Esophagus (tissue), 2 donors: ENCODE measurements at regions not wholly inside any gene's neighbourhood (a gene's known extent, or its start where the extent isn't known, plus 50 kb on each side); places are given as distances from the start of the nearest gene placed in this dataset.

Experiments
- H3K27ac ChIP-seq, 2 donors: one replicate each; pipeline ENCODE4 v1.5.1; 2013; ENCODE audit warnings: low read depth in 2 of 2, mild to moderate bottlenecking in 2 of 2, inconsistent platforms in 1 of 2, low read length in 1 of 2, moderate library complexity in 1 of 2
- H3K27me3 ChIP-seq, 2 donors: one replicate each; pipeline ENCODE4 v1.6.1; 2013; ENCODE audit warnings: low read length in 2 of 2, control low read depth in 1 of 2, mild to moderate bottlenecking in 1 of 2; ENCODE audit not compliant: insufficient read depth in 2 of 2, control insufficient read depth in 1 of 2
- H3K36me3 ChIP-seq, 2 donors: one replicate each; pipeline ENCODE4 v1.6.1; 2013; ENCODE audit warnings: low read length in 1 of 2; ENCODE audit not compliant: control insufficient read depth in 2 of 2, insufficient read depth in 2 of 2
- H3K4me1 ChIP-seq, 2 donors: one replicate each; pipeline ENCODE4 v1.6.1; 2013; ENCODE audit warnings: low read length in 1 of 2; ENCODE audit not compliant: control insufficient read depth in 2 of 2, insufficient read depth in 2 of 2
- H3K4me3 ChIP-seq, 2 donors: one replicate each; pipeline ENCODE4 v1.5.1; 2013; ENCODE audit warnings: low read length in 2 of 2, mild to moderate bottlenecking in 2 of 2, low read depth in 1 of 2, moderate library complexity in 1 of 2
- H3K9me3 ChIP-seq, 2 donors: one replicate each; pipeline ENCODE4 v1.6.1; 2013; ENCODE audit warnings: mild to moderate bottlenecking in 2 of 2, low read depth in 1 of 2, low read length in 1 of 2, moderate library complexity in 1 of 2; ENCODE audit not compliant: control insufficient read depth in 2 of 2, insufficient read depth in 1 of 2
- WGBS, 2 donors: extraction: QIAGEN DNeasy Blood & Tissue Kit; methylation state at CpG; one replicate each; pipeline ENCODE4 v1.1.7; 2013; 5-methylcytosine and 5-hydroxymethylcytosine counted together
- donor health status: healthy with polysubstance abuse.
- donor health status: Bipolar disorder and iron deficiency.

DNA sequence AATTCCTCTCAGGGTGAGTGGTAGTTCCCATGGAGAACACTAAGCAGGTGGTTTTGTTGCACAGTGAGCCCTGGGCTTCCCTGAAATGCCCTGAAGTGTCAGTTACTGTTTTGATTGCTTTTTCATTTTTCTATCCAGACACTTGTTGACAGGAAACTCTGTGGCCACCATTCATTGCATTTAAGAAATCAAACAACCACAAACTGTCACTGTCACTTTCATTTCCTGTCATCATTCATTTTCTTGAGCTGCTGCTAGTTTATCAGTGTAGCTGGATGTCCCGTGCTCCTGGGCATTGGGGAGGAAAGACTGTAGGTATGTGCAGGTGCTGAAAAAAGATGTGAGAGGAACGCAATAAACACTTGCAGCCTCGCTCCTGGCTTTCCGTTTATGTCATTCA lies 891.6 kb upstream of the ZEB2 start:
- no peak overlapping the region for H3K27ac ChIP-seq
- H3K9me3 ChIP-seq, result no peaks in the 10 kb centered on the region
- 54 to 55% methylated on average over 4 of the region's 4 CpGs for WGBS, 2 donors
- H3K4me1 ChIP-seq, result no peaks in the 10 kb centered on the region
- H3K27me3 ChIP-seq, result no peaks in the 10 kb centered on the region
- no peaks in the 10 kb centered on the region for H3K36me3 ChIP-seq
- no peak overlapping the region for H3K4me3 ChIP-seq

DNA sequence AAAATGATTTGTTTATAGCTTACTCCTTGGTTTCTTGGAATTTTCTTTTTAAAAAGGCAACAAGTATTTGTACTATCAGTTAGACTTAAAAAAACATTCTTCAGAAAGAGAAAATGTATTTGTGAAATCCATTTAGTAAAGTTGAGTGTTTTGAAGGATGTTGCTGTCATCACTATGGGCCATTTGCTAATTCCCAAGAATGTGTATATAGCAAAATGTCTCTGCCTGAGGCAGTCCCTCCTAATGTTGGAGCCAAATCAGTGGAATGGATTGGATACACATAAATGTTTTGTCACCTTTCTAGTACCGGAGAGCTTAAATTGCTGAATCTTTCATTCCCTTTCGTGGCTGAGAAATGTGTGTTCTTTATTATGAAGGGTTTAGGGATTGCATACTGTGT lies 890.2 kb upstream of the ZEB2 start:
- no peaks in the 10 kb centered on the region for H3K4me1 ChIP-seq
- 44 to 69% methylated on average over 2 of the region's 2 CpGs for WGBS, 2 donors
- no peaks in the 10 kb centered on the region for H3K36me3 ChIP-seq
- H3K27ac ChIP-seq, result no peak overlapping the region
- no peaks in the 10 kb centered on the region for H3K27me3 ChIP-seq
- no peaks in the 10 kb centered on the region for H3K9me3 ChIP-seq
- H3K4me3 ChIP-seq, result no peak overlapping the region

DNA sequence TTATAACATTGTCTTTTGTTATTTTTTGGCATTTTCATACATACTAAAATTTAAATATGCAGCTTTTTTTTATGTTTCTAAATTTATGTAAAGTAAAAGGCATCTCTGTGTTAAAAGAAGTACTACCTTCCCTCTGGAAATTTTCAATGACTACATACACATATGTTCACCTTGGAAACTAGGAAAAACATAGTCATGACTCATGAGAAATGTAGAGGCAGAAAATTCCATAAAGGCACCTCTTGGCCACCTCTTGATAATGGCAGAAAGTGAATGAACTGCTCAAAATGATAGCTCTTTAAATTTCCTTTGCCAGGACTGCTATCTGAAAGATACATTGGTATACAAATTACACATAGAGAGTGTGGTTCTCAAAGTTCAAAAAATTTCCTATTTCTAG lies 889.1 kb upstream of the ZEB2 start:
- Histone ChIP-seq H3K4me1 (no peaks in the 10 kb centered on the region), H3K27ac (no peak overlapping the region), H3K27me3 (no peaks in the 10 kb centered on the region), H3K4me3 (no peak overlapping the region), H3K36me3 (no peaks in the 10 kb centered on the region), H3K9me3 (no peaks in the 10 kb centered on the region)

DNA sequence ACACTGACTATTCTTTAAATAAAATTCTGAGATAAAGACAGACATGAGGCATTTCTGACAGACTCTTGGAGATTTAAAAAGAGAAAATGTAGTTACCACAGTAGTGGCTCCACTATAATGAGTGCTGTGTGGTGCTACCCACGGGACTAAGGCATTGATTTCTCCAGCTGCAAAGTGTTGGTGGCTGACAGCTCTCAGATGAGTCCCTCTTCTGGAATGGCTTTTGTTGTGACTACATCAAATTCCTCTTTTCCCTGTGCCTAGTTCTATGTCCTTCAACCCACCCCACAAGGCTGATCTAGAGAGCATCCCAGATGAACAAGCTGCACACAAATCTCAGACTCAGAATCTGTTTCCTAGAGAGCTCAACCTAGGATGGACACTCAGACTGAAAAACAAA lies 884.8 kb upstream of the ZEB2 start:
- no peak overlapping the region for H3K27ac ChIP-seq
- no peaks in the 10 kb centered on the region for H3K4me1 ChIP-seq
- 53 to 56% methylated on average over 1 of the region's 1 CpG for WGBS, 2 donors
- no peaks in the 10 kb centered on the region for H3K27me3 ChIP-seq
- H3K36me3 ChIP-seq, result no peaks in the 10 kb centered on the region
- no peaks in the 10 kb centered on the region for H3K9me3 ChIP-seq
- H3K4me3 ChIP-seq, result no peak overlapping the region

DNA sequence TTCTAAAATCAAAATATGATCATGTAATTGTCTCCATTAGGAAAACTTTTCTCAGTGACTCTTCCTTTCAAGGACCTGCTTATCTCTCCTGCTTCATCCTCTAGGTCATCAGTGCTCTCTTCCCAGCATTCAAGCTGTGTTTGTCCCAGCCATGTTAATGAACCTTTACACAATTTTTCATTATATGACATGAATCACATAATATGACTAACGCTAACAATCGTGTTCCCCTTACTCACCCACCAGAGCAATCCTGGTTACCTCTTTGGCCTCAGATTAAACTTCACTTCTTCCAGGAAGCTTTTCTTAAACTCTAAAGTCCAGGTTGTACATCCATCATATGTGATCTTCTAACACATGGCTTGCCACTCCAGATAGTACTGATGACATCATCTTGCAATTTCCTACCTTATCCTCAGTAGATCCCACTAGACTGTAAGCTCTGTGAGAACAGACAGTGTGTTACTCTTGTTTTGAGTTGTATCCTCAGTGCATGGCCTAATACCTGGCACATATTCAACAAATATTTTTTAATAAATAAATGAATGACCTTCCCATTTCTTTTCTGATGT lies 882.9 kb upstream of the ZEB2 start:
- Histone ChIP-seq H3K9me3 (no peaks in the 10 kb centered on the region), H3K36me3 (no peaks in the 10 kb centered on the region), H3K27ac (no peak overlapping the region), H3K4me1 (no peaks in the 10 kb centered on the region), H3K27me3 (no peaks in the 10 kb centered on the region), H3K4me3 (no peak overlapping the region)
- 88 to 90% methylated on average over 2 of the region's 2 CpGs for WGBS, 2 donors

DNA sequence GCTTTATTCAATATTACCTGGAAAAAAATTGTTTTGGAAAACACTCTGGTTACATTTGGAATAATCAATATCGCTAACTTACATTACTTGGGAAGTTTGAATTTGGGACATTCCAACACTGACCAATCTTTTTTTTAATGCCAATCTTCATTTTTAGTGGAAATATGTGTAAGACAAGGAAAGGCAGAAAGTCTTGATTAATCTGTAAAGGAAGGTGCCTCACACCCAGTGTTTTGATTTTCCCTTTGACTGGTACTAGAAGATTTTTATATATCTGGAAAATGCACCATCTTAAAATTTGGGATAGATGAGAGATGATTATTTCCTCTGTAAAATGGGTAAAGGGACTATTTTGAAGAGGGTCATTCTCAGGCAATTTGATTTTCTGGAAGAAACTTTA lies 879.2 kb upstream of the ZEB2 start:
- 0% methylated on average over 1 of the region's 1 CpG for WGBS, 2 donors
- no peaks in the 10 kb centered on the region for H3K27me3 ChIP-seq
- no peaks in the 10 kb centered on the region for H3K9me3 ChIP-seq
- no peak overlapping the region for H3K27ac ChIP-seq
- no peaks in the 10 kb centered on the region for H3K4me1 ChIP-seq
- no peaks in the 10 kb centered on the region for H3K36me3 ChIP-seq
- H3K4me3 ChIP-seq, result no peak overlapping the region

DNA sequence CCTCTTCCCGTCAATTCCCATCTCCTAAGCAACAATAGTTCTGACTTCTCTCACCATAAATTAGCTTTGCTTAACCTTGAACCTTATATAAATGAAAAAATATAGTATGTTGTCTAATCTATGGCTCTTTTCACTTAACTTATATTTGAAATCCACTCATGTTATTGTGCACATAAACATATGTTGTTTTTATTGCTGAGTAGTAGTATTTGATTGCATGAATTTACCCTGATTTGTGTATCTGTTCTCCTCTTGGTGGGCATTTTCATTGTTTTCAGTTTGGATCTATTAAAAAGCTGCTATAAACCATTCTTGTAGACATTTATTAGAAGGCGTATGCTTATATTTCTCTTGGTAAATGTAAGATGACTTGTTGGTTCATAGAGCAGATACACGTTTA lies 874.3 kb upstream of the ZEB2 start:
- no peaks in the 10 kb centered on the region for H3K27me3 ChIP-seq
- H3K9me3 ChIP-seq, result no peaks in the 10 kb centered on the region
- no peaks in the 10 kb centered on the region for H3K4me1 ChIP-seq
- H3K36me3 ChIP-seq, result no peaks in the 10 kb centered on the region
- no peak overlapping the region for H3K27ac ChIP-seq
- no peak overlapping the region for H3K4me3 ChIP-seq
- WGBS, 2 donors, result 78 to 81% methylated on average over 3 of the region's 3 CpGs

DNA sequence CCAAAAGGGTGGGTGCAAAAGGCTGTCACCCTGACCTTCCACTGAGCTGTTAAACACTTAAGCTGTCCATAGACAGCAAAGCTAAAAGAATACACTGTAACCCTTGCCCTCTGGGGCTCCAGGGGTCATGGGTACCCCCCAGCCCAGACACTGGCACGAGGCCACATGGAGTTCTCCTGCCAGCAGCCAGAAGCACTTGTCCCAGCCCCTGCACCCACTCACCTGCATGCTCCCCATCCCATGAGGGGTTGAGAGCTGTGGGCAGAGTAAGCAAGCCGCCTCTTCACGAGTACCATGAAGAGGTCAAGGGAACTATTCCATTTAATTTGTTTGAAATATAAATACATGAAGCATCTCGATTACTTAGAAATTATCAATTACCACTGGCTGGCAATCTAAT lies 867.1 kb upstream of the ZEB2 start:
- Histone ChIP-seq H3K27me3 (no peaks in the 10 kb centered on the region), H3K36me3 (no peaks in the 10 kb centered on the region), H3K27ac (no peak overlapping the region), H3K4me3 (no peak overlapping the region), H3K9me3 (no peaks in the 10 kb centered on the region), H3K4me1 (no peaks in the 10 kb centered on the region)
- WGBS, 2 donors, result 88 to 93% methylated on average over 4 of the region's 4 CpGs

DNA sequence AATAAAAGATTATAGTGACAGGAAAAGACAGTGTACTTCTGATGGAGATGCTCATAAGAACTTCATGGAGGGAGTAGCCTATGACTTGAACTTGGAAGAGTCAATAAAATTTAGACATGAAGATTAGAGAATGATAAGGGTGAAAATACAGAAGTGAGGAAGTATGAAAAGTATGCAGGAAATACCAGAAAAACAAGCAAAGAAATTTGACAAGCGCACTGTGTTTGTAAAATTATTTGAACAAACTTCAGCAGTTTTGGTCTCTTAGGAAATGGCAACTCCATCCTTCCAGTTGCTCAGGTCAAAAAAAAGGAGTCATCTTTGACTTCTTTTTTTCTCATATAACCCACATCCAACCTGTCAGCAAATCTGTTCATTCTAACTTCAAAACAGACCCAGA lies 864.0 kb upstream of the ZEB2 start:
- 93 to 100% methylated on average over 1 of the region's 1 CpG for WGBS, 2 donors
- no peaks in the 10 kb centered on the region for H3K36me3 ChIP-seq
- H3K27me3 ChIP-seq, result no peaks in the 10 kb centered on the region
- H3K4me1 ChIP-seq, result no peaks in the 10 kb centered on the region
- no peaks in the 10 kb centered on the region for H3K9me3 ChIP-seq
- H3K27ac ChIP-seq, result no peak overlapping the region
- no peak overlapping the region for H3K4me3 ChIP-seq

DNA sequence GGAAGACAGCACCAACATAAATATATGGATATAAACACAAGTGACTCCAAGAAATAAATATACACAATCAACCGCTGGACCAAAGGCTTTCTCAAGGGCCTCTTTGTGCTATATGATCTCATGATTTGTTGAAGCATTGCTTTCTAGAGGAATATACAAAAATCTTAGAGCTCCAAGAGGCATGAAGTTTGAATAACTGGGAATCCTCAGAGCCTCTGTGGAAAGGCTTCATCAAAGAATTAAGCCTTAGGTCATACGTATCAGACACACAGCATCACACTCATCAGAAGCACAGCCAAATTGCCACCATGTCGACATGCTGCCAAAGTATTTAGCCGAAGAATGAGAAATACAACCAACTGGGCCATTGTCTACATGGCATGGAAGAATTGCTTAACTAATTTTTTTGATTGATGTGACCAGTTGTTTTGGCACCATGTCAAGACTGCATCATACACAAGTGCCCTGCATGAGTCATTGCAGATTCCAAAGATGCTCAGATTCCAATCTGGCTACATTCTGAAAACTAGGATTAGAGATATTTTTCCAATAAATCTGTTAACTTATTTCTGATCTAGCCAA lies 860.6 kb upstream of the ZEB2 start:
- no peaks in the 10 kb centered on the region for H3K9me3 ChIP-seq
- 50 to 63% methylated on average over 4 of the region's 4 CpGs for WGBS, 2 donors
- H3K27ac ChIP-seq, result no peak overlapping the region
- no peak overlapping the region for H3K4me3 ChIP-seq
- no peaks in the 10 kb centered on the region for H3K4me1 ChIP-seq
- H3K27me3 ChIP-seq, result no peaks in the 10 kb centered on the region
- H3K36me3 ChIP-seq, result no peaks in the 10 kb centered on the region
